NCI-H345 (cell line): ENCODE measurements at regions not wholly inside any gene's neighbourhood (a gene's known extent, or its start where the extent isn't known, plus 50 kb on each side); places are given as distances from the start of the nearest gene placed in this dataset.
A peak's percentile ranks its signal among the peaks of the same experiment; 100 is the strongest.
"Not testable (repeated sequence)": the region's sequence is repeated elsewhere in the genome, so short reads cannot be mapped to it uniquely, and the experiment has no call there.

Experiments used
- DNase-seq: peaks from one replicate; lab custom pipeline; 2025; lab: John Stamatoyannopoulos, UW

DNA sequence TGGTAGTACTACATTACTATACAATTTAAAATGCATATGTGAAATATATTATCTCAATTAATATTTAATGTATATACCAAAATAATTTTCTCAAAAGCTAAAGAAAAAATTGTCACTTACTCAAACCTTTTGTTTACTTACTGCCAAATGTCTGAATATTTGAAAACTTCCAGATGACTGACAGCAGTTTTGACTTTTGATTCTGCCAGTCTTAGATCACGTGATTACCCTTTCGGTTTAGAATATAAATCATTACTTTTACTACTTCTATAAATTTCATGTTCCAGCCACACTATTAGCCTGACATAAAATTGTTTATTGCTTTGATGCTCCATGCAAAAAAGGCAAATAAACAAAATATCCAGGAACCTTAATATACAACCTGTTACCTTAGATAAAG is 680.7 kb upstream of the ID4 start:
- DNase-seq, result no peak

DNA sequence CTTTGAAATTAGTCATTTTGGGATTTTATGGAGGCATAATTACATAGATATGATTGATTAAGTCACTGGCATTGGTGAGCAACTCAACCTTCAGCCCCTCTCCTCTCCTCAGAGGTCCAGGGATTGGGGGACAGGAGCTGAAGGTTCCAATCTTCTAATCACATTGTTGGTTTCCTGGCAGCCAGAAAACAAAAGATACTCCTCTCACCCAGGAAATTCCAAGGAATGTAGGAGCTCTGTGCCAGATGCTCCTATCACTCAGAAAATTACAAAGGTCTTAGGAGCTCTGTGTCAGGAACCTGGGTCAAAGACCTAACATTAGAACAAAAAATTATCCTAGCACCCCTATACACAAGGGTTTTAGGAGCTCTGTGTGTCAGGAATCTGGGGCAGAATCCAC is 679.7 kb upstream of the ID4 start:
- no peak for DNase-seq

DNA sequence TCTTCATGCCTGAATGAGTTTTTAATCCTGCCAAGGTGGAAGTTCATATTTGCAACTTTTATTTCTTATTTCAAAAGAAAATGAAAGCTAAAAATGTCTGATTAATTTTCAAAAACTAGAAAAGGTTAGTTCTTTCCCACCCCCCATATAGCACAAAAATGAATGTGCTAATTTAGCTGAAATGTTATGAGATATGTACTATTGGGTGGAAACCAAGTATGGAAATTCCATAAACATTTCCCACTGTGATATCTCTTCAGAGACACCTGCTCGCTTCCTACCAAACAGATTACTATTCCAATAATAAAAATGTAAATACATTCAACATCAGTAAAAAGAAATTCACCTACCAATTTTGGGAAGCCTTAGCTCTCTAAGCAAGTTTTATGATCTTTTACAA is 678.6 kb upstream of the ID4 start:
- no peak for DNase-seq

DNA sequence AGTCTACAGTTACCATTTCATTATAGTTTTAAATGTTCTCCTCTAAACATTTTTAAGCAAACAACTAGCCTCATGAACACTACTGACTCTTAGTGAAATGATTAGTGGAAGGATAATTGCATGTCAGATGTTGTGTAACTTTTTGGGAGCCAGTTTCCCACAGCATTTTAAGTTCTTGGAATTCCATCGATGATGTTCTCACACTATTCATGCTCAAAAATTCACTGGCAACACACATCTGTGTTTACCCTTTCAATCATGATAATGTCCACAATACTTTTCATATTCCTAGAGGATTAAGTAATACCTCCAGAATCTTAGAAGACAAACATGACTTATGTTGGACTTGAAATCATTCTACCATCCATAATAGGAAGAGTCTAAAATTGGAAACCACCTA is 678.1 kb upstream of the ID4 start:
- no peak for DNase-seq

DNA sequence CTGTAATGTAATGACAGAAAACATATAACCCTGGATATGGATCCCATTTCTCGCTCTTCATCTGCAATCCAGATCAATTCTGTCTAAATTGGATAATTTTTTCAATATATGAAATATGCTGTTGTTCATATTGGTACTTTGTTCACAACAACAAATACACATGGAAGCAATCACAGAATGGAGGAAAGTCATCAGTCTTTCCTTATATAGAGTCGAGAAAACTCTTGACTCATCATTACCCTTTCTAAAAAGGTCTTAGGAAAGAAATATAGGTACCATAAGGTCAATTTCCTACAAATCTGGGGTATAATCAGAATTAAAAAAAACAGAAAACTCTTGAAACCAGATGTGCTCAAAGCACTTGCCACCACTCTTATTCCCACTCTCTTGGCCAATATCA is 677.6 kb upstream of the ID4 start:
- DNase-seq, result no peak

DNA sequence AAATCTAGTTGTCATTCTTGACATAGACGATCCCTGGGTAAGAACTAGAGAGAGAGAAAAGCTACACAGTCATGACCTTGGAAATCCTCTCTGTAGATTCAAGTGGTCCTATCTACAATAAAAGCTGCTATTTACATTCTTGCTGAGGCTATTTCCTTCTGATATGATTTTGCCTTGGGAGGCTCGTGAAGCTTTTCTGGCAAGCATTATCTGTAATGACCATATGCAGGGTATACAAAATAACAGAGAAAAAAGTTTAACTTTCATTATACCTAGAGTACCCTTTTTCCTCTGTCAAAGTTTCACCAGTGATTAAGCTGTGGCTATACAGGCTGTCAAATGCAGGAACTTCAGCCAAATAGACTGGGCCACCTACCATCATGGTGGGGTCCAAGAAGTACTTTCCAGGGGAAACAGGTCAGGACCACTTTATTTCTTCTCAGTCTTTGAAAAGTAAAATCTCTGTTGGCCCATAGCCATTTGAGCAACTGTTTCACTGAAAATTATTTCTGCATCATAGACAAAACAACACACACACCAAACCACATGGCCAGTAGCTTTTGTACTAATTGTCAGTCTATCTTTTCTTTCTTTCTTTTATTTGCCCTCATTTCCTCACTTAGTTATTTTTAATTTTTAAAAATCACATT is 677.0 kb upstream of the ID4 start:
- DNase-seq, result no peak

DNA sequence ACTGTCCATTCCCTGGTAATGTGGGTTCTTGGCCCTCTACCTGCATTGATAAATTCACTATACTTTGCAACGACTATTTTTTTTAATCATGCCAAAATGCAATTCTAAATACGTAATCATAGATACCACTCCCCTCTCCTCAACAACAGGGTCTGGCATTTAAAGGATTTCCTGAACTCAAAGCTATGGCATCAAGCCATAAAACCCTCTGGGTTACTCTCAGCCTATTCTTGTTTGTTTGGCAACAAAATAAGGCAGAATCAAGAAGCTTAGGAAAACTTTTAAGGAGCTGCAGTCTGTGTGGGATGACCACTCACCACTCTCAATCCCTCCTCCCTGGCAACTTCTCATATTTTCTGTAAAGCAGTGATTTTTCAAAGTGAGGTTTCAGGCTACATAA is 669.9 kb upstream of the ID4 start:
- no peak for DNase-seq

DNA sequence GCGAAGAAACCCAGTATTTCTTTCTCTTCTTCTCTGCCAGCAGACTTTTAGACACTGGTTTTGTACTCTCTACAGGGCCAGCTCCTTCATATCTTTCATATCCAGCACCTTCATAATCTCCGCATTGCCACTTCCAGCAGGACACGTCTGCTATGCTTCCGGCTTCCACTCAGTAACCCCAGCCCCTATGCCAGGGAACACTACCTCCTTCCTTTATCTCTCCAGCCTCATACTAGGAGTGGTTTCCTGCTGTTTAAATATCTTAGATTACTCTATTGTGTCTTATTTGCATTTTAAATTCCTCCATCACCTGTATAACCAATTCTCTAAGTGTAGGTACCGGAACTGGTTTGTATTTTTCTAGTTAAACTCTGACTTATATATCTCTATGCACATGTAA is 667.8 kb upstream of the ID4 start:
- no peak for DNase-seq

DNA sequence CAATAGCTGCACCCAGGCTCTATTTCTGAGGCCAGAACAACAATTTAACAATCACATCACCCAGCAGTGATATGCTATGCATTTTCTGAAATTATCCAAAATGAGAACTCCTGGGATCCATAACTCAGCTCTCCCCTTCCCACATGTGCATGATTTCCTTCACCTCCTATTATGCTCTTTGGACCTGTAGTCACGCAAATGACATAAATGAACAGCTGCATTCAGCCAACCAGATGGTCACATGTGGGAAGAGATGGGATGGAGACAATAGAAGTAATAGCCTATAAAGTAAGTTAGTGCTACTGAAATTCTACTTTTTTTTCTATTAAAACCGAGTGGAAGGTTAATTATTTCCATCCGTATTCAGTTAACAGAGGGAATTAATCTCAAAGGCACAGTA is 662.1 kb upstream of the ID4 start:
- DNase-seq, result no peak

DNA sequence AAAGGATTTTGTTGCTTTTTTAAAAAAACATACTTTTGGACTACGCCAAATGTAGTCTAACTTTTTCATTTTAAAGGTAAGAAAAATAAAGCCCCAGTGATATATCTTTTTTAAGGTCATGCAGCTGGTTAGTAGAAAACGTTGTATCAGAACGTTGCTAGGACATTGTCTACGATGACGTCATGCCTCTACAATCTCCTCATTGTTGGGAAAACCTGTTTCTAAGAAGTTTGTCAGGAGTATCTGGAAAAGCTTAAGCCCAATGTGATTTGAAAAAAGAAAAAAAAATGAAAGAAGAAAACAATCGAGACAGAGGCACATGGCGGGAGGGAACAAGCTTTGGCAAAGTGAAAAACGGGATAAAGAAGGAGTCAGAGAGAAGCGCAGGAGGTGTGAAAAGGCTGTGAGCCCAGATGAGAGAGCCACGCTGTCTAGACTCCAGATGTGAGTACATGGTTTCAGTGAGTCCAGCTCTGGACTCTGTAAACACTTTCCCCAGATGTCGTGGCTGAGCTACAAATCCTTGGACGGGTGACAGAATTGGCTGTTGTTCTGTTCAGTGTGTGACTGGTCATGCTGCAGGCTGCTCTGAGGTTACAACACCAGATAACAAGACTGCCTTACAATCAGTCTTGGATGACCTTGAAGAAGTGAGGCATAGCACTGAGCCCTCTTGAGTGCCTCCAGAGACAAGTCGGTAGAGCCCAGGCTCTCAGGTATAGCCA is 656.7 kb upstream of the ID4 start:
- DNase-seq, result no peak

DNA sequence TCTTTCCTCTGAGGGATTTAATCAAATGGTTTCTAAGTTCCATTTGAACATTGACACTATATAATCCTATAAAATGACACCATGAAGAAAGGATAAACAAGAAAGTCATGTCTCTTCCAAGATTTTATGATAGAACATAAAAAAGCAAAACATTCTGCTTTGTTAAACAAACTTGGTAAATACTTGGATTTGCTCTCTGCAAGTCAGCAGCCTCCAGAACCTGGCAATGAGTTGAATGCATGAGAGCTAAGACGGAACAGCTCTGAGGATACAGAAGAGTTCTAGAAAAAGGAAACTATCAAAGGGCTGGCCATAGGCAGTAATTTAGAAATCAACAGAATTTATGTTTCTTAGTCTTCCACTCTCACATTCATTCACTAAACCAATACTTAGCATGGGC is 656.0 kb upstream of the ID4 start:
- DNase-seq, result no peak

DNA sequence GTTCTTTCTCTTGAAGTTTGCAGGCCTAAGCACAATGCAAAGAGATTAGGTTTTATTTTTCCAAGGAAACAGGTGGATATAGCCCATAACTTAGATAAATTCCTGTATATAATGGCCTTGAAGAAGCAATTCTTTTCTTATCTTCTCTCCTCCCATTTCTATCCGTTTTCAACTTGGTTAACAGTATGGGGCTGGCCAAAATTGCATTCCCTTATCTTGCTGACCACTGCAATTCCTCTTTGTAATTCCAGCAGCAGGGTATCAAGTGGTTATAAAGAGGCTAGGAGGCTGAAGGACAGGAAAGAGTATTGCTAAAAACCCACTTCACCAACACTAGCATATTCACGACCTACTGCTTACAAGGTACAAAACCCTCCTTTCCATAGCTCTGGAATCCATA is 643.5 kb upstream of the ID4 start:
- DNase-seq, result no peak

DNA sequence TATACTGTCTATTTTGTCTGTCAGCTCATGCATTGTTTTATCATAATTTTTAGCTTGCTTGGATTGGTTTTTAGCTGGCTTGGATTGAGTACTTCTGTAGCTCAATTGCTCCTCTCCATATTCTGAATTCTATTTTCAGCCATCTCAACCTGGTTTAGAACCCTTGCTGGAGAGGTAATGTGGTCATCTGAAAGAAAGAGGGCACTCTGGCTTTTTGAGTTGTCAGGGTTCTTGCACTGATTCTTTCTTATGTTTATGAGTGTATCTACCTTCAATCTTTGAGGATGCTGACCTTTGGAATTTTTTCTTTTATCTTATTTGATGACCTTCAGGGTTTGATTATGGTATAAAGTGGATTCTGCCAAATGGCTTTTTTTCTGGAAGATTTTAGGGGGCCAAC is 632.7 kb upstream of the ID4 start:
- no peak for DNase-seq

DNA sequence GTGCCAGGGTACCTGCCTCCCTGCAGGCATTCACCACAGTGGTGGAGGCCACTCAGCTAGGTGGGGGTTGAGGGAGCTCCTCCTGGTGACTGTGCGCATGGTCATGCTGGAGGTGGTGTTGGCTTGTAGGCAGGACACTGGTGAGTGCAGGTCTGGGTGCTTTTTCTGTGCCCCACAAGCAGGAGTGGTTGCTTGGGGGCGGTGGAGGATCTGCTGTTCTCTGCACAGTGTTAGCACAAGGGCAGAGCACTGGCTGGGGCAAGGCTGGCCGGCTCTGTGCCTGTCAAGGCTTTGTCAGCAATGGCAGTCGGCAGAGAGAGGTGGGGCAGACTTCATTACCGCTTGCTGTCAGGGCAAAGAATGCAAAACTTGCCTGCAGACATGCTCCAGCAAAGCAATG is 632.1 kb upstream of the ID4 start:
- DNase-seq, result no peak

DNA sequence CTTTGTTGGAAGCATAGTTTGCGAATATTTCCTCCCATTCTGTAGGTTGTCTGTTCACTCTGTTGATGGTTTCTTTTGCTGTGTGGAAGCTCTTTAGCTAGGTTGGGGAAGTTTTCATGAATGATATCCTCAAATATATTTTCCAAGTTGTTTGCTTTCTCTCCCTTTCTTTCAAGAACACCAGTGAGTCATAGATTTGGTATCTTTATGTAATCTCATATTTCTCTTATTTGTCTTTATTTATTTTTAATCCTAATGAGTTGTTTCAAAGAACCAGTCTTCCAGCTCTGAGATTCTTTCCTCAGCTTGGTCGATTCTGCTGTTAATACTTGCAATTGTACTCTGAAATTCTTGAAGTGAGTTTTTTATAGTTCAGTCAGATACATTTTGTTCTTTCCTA is 628.0 kb upstream of the ID4 start:
- DNase-seq, result no peak

DNA sequence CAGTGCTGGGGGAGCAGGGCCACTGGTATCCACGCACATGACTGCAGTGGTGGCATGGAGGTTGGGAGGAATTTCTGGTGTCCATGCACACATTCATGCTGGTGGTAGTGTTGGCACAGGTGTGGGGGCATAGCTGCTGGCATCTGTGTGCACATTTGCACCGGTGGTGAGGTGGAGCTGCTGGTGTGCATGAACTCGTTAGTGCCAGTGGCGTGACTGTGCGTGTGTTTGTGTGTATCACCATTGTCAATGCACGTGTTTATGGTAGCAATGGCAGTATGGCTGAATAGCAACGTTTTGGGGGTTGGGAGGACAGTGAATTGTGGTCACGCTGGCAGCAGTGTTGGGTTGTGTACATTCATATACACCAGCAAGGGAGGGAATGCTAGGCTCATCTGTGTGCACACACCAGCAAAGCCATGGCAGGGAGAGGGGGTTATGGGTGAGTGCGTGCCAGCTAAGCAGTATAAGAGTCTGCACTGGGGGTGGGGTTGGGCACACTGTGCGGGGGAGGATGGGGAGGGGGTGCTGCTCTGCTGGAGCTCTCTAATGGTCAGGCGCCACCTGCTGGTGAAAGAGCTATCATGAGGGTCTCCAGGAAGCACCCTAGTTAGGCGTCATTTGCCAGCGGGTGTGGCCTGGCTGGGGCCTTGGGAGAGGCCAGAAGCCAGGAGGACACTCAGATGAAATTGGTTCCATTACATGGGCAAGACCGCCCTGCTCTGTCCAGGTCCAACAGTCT is 626.1 kb upstream of the ID4 start:
- DNase-seq, result no peak

DNA sequence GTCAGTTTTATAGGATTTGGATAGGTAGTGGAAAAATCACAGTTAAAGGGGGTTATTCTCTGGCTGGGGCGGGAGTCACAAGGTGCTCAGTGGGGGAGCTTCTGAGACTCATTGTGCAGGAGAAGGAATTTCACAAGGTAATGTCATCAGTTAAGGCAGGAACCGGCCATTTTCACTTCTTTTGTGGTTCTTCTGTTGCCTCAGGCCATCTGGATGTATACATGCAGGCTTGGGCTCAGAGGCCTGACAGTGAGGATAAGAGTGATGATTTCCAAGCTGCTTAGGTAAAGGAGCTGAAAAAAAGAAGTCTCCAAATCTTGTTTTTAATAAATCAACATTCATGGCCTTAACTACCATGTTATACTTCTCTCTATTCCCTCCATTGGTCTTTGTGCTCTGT is 622.9 kb upstream of the ID4 start:
- DNase-seq, result no peak

DNA sequence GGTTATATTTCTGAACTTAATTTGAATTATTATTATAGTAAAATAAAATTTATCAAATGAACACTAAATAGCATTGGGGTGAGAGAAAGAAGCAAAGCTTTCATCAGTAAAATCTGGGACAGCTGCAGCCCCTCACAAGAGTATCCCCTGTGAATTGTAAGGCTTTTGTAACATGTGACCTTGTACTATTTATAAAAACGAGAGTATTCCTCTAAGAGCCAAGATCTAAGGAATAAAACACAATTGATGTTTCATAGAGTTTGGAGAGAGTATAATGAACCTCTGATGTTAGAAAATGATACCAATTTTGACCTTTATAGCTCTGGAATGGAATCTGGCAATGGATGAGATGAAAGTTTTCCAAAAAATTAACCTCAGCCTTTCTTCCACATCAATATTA is 617.2 kb upstream of the ID4 start:
- DNase-seq, result no peak

DNA sequence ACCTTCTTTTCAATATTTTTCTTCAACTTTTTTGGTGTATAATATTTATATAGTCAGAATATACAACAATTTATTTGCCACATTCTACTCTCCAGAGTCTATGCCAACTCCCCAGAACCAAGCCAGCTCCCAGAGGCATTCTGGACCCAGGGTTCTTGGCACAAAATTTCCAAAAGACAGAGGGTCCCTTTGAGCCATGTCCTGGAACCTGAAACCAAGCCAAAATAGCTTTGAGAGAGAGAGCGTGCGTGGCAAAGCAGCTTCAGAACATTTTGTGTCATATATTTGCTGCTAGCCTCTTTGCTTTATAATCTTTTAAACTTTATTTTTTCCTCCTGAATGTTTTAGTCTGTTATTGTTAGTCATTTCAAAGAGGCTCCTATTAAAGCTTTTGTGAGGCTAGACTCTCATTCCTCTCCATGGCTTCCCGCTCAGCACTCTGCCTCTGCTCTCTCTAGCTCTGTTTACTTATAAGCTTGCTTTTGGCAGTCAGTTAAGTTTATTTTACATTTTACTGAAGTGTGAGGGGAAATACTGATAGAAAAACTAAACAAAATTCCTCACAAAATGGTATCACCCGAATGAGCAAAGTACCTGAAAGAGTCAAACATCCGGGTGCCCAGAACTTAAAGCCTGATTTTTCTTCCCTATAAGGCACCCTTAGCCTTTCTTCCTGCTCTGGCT is 605.1 kb upstream of the ID4 start:
- DNase-seq, result peak; percentile 21

DNA sequence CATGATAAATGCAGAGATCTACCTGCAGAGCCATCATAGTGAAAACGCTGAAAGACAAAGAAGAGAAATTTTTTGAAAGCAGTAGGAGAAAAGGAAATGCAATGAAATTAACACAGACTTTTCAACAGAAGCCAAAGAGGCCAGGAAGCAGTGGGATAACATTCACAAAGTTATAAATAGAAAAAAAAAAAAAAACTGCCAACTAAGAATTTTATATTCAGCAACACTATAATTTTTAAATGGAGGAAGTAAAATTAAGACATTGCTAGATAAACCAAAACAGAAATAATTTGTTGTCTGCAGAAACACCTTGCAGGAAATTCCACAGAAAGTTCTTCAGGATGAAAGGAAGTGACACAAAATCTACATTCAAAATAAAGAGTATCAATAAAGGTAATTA is 591.5 kb upstream of the ID4 start:
- DNase-seq, result no peak

DNA sequence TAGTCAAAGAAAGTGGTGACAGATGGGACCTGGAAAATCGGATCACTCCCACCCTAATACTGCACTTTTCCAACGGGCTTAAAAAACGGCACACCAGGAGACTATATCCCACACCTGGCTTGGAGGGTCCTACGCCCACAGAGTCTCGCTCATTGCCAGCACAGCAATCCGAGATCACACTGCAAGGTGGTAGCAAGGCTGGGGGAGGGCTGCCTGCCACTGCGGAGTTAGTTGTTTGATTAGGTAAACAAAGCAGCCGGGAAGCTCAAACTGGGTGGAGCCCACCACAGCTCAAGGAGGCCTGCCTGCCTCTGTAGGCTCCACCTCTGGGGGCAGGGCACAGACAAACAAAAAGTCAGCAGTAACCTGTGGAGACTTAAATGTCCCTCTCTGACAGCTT is 590.0 kb upstream of the ID4 start:
- DNase-seq, result not testable (repeated sequence)

DNA sequence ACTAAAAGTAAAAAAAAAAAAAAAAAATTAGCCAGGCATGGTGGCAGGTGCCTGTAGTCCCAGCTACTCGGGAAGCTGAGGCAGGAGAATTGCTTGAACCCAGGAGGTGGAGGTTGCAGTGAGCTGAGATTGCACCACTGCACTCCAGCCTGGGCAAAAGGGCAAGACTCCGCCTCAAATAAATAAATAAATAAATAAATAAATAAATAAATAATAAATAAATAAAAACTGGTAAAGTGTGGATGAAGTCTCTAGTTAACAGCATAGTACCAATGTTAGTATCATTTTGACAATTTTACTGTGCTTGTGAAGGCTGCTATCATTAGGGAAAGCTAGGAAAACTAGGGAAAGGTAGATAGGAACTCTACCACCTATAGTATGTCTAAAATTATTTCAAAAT is 581.0 kb upstream of the ID4 start:
- not testable (repeated sequence) for DNase-seq

DNA sequence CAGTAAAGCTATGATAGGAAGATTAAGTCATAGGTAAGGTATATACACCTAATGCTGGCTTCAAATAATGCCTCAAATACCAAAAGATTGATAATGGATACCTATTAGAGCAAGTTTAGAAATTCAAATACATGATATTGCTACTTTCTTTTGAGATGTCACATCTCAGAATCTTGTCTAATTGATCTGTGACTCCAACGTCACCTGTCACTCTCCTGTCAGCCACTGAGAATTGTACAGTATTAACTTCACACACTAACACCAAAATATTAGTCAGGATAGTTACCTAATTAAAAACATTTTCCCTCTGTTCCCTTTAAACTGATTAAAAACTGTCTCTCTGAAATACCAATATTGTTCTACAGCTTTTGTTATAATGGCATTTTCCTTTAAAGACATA is 575.5 kb upstream of the ID4 start:
- DNase-seq, result no peak
